Stimulated activated CD4-positive, alpha-beta T cell treated with anti-CD3 and anti-CD28 coated beads, Interleukin-15, amount 100 ng/mL, for 24 hours (primary cell): ENCODE measurements at regions not wholly inside any gene's neighbourhood (a gene's known extent, or its start where the extent isn't known, plus 50 kb on each side); places are given as distances from the start of the nearest gene placed in this dataset.

Experiments
- DNase-seq: peaks from one replicate; pipeline ENCODE4 v3.0.0-alpha.2; 2020

- DNase-seq: peak; percentile 69
Observed at GRCh38 chr10:14385596-14386593, 55.2 kb upstream of the FRMD4A start.

DNA sequence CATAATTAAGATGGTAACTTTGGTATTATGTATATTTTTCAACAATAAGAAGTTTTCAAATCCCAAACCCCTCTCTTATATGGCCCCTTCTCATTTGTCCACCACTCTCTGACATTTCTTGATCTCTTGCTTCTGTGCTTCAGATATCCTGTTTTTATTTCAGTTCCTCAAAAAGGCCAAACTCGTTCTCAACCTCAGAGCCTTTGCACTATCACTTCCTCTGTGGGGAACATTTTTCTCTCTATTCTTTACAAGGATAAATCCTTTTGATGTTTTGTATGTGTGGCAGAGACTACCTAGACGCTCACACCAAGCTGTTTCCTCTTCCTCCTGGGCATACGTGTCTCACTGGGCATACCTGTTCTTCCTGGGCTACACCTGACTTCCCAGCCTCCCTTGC, 54.2 kb upstream of the FRMD4A start:
- DNase-seq: no peak

DNA sequence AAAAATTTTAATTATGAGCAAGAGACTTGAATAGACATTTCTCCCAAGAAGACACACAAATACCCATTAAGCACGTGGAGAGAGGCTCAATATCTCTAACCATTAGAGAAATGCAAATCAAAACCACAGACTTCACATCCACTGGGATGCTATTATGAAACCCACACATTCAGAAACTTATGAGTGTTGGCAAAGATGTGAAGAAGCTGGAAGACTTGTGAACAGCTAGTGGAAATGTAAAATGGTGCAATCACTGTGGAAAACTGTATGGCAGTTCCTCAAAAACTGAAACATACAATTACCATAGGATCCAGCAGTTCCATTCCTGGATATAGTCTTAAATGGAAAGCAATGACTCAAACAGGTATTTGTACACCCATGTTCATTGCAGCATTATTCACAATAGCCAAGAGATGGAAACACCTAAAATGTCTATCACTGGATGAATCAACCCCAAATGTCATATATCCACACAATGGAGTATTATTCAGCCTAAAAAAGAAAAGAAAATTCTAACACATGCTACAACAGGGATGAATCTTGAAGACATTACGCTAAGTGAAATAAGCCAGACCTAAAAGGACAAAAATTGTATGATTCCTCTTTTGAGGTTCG, 53.5 kb upstream of the FRMD4A start:
- no peak for DNase-seq

GRCh38 chr10:14383266-14383665, 52.5 kb upstream of the FRMD4A start:
- DNase-seq: no peak

- DNase-seq: no peak
Observed at GRCh38 chr10:14382531-14382930, 51.8 kb upstream of the FRMD4A start.

DNA sequence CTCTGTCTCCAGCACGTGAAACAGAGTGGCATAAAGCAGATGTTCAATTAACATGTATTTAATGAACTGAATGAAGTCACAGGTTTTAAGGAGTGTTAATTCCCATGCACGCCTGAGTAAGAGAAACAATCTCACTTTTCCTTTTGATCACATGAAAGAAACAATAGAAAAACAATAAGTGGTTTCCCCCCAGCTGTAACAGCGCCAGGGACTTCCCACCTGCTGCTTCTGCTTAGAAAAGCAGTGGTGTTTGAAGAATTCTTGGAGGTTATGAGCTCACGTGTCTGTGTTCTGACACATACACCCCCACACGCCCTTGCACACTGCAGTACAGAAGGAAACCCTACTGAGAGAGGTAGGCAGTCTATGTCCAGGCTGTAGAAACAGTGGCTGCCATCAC, 51.3 kb upstream of the FRMD4A start:
- peak; percentile 65 for DNase-seq

GRCh38 chr10:14381475-14381874, 50.8 kb upstream of the FRMD4A start:
- no peak for DNase-seq

DNA sequence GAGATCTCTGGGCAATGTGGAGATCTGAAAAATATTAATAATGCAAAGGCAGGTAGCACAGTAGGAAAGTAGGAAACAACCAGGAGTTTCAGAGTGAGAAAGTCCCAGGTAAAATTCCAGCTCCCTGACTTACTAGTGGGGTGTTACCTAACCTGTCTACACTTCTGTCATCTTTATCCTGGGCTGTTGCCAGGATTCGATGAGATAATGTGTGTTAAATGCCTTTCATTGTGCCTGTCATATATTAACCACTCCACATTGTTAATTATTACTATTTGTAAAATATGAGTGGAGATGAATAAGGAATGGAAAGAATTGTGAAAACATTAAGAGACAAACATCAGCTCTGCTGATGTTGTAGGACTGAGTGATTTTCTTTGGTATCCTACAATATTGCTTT, 50.0 kb upstream of the FRMD4A start:
- DNase-seq: no peak
